ENCODE measurements at regions not wholly inside any gene's neighbourhood (a gene's known extent, or its start where the extent isn't known, plus 50 kb on each side); places are given as distances from the start of the nearest gene placed in this dataset.

- H3K9me3 ChIP-seq (ENCODE audit: control insufficient read depth in 2 of 2, insufficient read depth in 1 of 2, low read depth in 1 of 2, low read length in 1 of 2): peaks cover 0 to 2% of the 10 kb centered on the region in 2 donors
- FAIRE-seq (no peak), DNase-seq (peak in 1 of 2 donors; percentile 54)
- no peaks in the 10 kb centered on the region for H3K27me3 ChIP-seq (ENCODE audit: control insufficient read depth in 3 of 3, insufficient read depth in 3 of 3, low read length in 3 of 3)
- H3K27ac ChIP-seq (ENCODE audit: low read depth in 1 of 3, low read length in 2 of 3): no peak overlapping the region
- H3K4me1 ChIP-seq (ENCODE audit: control insufficient read depth in 3 of 3, insufficient read depth in 2 of 3, low read depth in 1 of 3, low read length in 2 of 3): no peaks in the 10 kb centered on the region
- no peaks in the 10 kb centered on the region for H3K36me3 ChIP-seq (ENCODE audit: control insufficient read depth in 3 of 3, insufficient read depth in 2 of 3, low read depth in 1 of 3, low read length in 3 of 3)
- 55 to 77% (median 58%) methylated on average over 5 of the region's 5 CpGs for WGBS, 3 donors
- H3K4me3 ChIP-seq (ENCODE audit: low read depth in 1 of 3, low read length in 3 of 3): no peak overlapping the region
Observed at GRCh38 chr5:4909086-4909485, 231.0 kb upstream of the ADAMTS16 start.

DNA sequence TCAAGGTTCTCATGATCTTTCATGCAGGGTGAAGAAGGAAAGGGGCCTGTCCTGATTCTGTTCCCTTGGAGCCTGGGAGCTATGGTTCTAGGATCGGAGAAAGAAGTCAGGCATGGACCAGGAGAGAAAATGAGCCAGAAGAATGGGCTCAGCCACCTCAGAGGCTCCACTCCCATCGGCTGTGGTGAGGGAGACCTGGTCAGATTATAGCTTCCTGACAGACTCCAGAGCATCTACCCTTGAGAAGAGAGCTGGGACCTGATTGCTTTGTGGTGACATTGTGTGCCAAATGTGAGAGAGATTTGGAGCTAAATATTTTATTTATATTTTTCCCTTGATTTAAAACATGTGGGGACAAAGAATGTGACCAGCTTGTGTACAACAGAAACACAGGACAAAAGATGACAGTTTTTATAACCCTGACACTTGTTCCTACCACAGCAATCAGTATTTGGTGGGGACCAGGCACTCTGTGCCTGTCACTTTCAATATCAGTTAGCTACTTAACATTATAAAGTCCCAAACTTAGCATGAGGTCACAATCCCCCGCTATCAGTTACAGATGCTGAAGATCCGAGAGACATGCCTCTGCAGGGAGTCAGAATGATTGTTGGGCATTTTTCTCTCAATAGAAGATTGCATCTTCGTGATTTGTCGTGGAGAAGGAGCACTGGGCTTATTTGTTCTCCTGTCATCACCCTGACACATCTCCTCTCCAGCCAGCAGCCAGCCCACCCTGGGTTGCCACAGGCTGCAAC, 228.3 kb upstream of the ADAMTS16 start:
- H3K27me3 ChIP-seq (ENCODE audit: control insufficient read depth in 3 of 3, insufficient read depth in 3 of 3, low read length in 3 of 3): no peaks in the 10 kb centered on the region
- DNase-seq: no peak
- no peak for FAIRE-seq
- no peaks in the 10 kb centered on the region for H3K36me3 ChIP-seq (ENCODE audit: control insufficient read depth in 3 of 3, insufficient read depth in 2 of 3, low read depth in 1 of 3, low read length in 3 of 3)
- no peak overlapping the region for H3K27ac ChIP-seq (ENCODE audit: low read depth in 1 of 3, low read length in 2 of 3)
- no peak overlapping the region for H3K4me3 ChIP-seq (ENCODE audit: low read depth in 1 of 3, low read length in 3 of 3)
- no peaks in the 10 kb centered on the region for H3K4me1 ChIP-seq (ENCODE audit: control insufficient read depth in 3 of 3, insufficient read depth in 2 of 3, low read depth in 1 of 3, low read length in 2 of 3)
- WGBS, 3 donors: 78 to 87% (median 81%) methylated on average over 6 of the region's 6 CpGs
- H3K9me3 ChIP-seq (ENCODE audit: control insufficient read depth in 2 of 2, insufficient read depth in 1 of 2, low read depth in 1 of 2, low read length in 1 of 2): peaks cover 0 to 2% of the 10 kb centered on the region in 2 donors

- FAIRE-seq (no peak), DNase-seq (no peak)
- Histone ChIP-seq H3K27me3 (ENCODE audit: control insufficient read depth in 3 of 3, insufficient read depth in 3 of 3, low read length in 3 of 3) (no peaks in the 10 kb centered on the region), H3K9me3 (ENCODE audit: control insufficient read depth in 2 of 2, insufficient read depth in 1 of 2, low read depth in 1 of 2, low read length in 1 of 2) (no peaks in the 10 kb centered on the region), H3K36me3 (ENCODE audit: control insufficient read depth in 3 of 3, insufficient read depth in 2 of 3, low read depth in 1 of 3, low read length in 3 of 3) (no peaks in the 10 kb centered on the region), H3K27ac (ENCODE audit: low read depth in 1 of 3, low read length in 2 of 3) (no peak overlapping the region), H3K4me1 (ENCODE audit: control insufficient read depth in 3 of 3, insufficient read depth in 2 of 3, low read depth in 1 of 3, low read length in 2 of 3) (no peaks in the 10 kb centered on the region), H3K4me3 (ENCODE audit: low read depth in 1 of 3, low read length in 3 of 3) (no peak overlapping the region)
- 76% methylated on average over 5 of the region's 5 CpGs for WGBS, 3 donors
Observed at GRCh38 chr5:4921929-4922328, 218.2 kb upstream of the ADAMTS16 start.

DNA sequence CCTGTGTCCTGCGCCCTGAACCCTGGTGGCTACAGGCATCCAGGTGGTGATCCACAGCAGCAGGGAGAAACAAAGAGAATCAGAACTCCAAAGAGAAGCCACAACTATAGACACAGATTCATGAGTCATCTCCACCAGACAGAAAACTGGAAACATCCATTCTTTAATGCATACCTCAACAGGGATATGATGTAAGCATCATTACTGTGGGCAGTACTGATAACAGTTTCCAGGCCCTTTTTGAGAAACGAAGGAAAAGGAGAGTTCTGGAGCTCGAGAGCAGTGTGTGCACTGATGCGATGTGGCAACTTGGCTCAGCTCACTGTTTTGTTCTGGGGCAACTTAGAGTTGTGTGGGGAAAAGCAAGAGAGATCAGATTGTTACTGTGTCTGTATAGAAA, 215.6 kb upstream of the ADAMTS16 start:
- no peaks in the 10 kb centered on the region for H3K9me3 ChIP-seq (ENCODE audit: control insufficient read depth in 2 of 2, insufficient read depth in 1 of 2, low read depth in 1 of 2, low read length in 1 of 2)
- 72 to 83% (median 78%) methylated on average over 4 of the region's 4 CpGs for WGBS, 3 donors
- H3K36me3 ChIP-seq (ENCODE audit: control insufficient read depth in 3 of 3, insufficient read depth in 2 of 3, low read depth in 1 of 3, low read length in 3 of 3): no peaks in the 10 kb centered on the region
- DNase-seq (no peak), FAIRE-seq (no peak)
- no peak overlapping the region for H3K4me3 ChIP-seq (ENCODE audit: low read depth in 1 of 3, low read length in 3 of 3)
- no peaks in the 10 kb centered on the region for H3K27me3 ChIP-seq (ENCODE audit: control insufficient read depth in 3 of 3, insufficient read depth in 3 of 3, low read length in 3 of 3)
- H3K4me1 ChIP-seq (ENCODE audit: control insufficient read depth in 3 of 3, insufficient read depth in 2 of 3, low read depth in 1 of 3, low read length in 2 of 3): no peaks in the 10 kb centered on the region
- H3K27ac ChIP-seq (ENCODE audit: low read depth in 1 of 3, low read length in 2 of 3): no peak overlapping the region

- FAIRE-seq: no peak
- H3K27me3 ChIP-seq (ENCODE audit: control insufficient read depth in 3 of 3, insufficient read depth in 3 of 3, low read length in 3 of 3): no peaks in the 10 kb centered on the region
- 57 to 70% (median 65%) methylated on average over 2 of the region's 2 CpGs for WGBS, 3 donors
- no peak for DNase-seq
- no peaks in the 10 kb centered on the region for H3K4me1 ChIP-seq (ENCODE audit: control insufficient read depth in 3 of 3, insufficient read depth in 2 of 3, low read depth in 1 of 3, low read length in 2 of 3)
- H3K9me3 ChIP-seq (ENCODE audit: control insufficient read depth in 2 of 2, insufficient read depth in 1 of 2, low read depth in 1 of 2, low read length in 1 of 2): no peaks in the 10 kb centered on the region
- no peaks in the 10 kb centered on the region for H3K36me3 ChIP-seq (ENCODE audit: control insufficient read depth in 3 of 3, insufficient read depth in 2 of 3, low read depth in 1 of 3, low read length in 3 of 3)
- H3K4me3 ChIP-seq (ENCODE audit: low read depth in 1 of 3, low read length in 3 of 3): no peak overlapping the region
- H3K27ac ChIP-seq (ENCODE audit: low read depth in 1 of 3, low read length in 2 of 3): no peak overlapping the region
Observed at GRCh38 chr5:4927097-4927496, 213.0 kb upstream of the ADAMTS16 start.

- Histone ChIP-seq H3K27me3 (ENCODE audit: control insufficient read depth in 3 of 3, insufficient read depth in 3 of 3, low read length in 3 of 3) (no peaks in the 10 kb centered on the region), H3K4me3 (ENCODE audit: low read depth in 1 of 3, low read length in 3 of 3) (no peak overlapping the region), H3K36me3 (ENCODE audit: control insufficient read depth in 3 of 3, insufficient read depth in 2 of 3, low read depth in 1 of 3, low read length in 3 of 3) (no peaks in the 10 kb centered on the region), H3K9me3 (ENCODE audit: control insufficient read depth in 2 of 2, insufficient read depth in 1 of 2, low read depth in 1 of 2, low read length in 1 of 2) (no peaks in the 10 kb centered on the region), H3K27ac (ENCODE audit: low read depth in 1 of 3, low read length in 2 of 3) (no peak overlapping the region), H3K4me1 (ENCODE audit: control insufficient read depth in 3 of 3, insufficient read depth in 2 of 3, low read depth in 1 of 3, low read length in 2 of 3) (no peaks in the 10 kb centered on the region)
- DNase-seq (no peak), FAIRE-seq (no peak)
- 82 to 88% (median 85%) methylated on average over 5 of the region's 5 CpGs for WGBS, 3 donors
Observed at GRCh38 chr5:4928409-4928808, 211.7 kb upstream of the ADAMTS16 start.

- no peaks in the 10 kb centered on the region for H3K27me3 ChIP-seq (ENCODE audit: control insufficient read depth in 3 of 3, insufficient read depth in 3 of 3, low read length in 3 of 3)
- DNase-seq: no peak
- H3K27ac ChIP-seq (ENCODE audit: low read depth in 1 of 3, low read length in 2 of 3): no peak overlapping the region
- 74 to 77% (median 76%) methylated on average over 11 of the region's 11 CpGs for WGBS, 3 donors
- no peak overlapping the region for H3K4me3 ChIP-seq (ENCODE audit: low read depth in 1 of 3, low read length in 3 of 3)
- no peaks in the 10 kb centered on the region for H3K36me3 ChIP-seq (ENCODE audit: control insufficient read depth in 3 of 3, insufficient read depth in 2 of 3, low read depth in 1 of 3, low read length in 3 of 3)
- H3K4me1 ChIP-seq (ENCODE audit: control insufficient read depth in 3 of 3, insufficient read depth in 2 of 3, low read depth in 1 of 3, low read length in 2 of 3): no peaks in the 10 kb centered on the region
- no peaks in the 10 kb centered on the region for H3K9me3 ChIP-seq (ENCODE audit: control insufficient read depth in 2 of 2, insufficient read depth in 1 of 2, low read depth in 1 of 2, low read length in 1 of 2)
- no peak for FAIRE-seq
Observed at GRCh38 chr5:4929092-4929655, 211.0 kb upstream of the ADAMTS16 start.

DNA sequence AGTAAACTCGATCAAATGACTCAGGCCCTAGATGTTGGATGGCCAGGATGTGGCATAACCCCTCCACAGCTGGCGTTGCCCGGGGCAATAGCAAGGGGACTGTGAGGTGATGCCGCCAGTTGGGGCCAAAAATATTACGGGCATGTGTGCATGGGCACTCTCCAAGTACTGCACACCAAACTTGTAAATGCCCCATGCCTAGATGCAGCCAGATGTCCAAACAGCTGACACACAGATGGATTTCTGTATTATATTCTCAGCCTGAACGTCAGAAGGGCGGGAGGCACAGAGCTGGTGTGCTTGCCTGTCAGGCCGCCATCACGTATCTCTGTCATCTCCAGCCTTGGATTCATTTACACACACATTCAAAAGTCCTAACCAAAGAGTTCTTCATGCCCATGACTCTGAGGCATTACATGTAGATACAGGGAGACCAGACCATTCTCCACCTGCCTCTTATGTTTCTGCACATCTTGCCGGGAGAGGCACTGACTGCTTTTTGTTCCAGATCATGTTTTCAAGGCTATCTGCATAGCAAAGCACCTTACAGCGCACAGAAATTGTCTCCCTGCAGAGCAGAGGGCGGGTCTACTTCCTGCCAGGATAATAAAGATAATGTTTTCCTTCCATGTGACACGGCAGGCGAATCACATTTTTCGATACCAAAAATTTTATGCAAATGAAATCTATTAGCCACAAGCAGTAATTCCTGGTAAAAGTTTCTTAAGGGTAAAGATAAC, 200.9 kb upstream of the ADAMTS16 start:
- no peaks in the 10 kb centered on the region for H3K4me1 ChIP-seq (ENCODE audit: control insufficient read depth in 3 of 3, insufficient read depth in 2 of 3, low read depth in 1 of 3, low read length in 2 of 3)
- no peak overlapping the region for H3K27ac ChIP-seq (ENCODE audit: low read depth in 1 of 3, low read length in 2 of 3)
- FAIRE-seq (no peak), DNase-seq (no peak)
- no peaks in the 10 kb centered on the region for H3K27me3 ChIP-seq (ENCODE audit: control insufficient read depth in 3 of 3, insufficient read depth in 3 of 3, low read length in 3 of 3)
- no peaks in the 10 kb centered on the region for H3K9me3 ChIP-seq (ENCODE audit: control insufficient read depth in 2 of 2, insufficient read depth in 1 of 2, low read depth in 1 of 2, low read length in 1 of 2)
- no peak overlapping the region for H3K4me3 ChIP-seq (ENCODE audit: low read depth in 1 of 3, low read length in 3 of 3)
- WGBS, 3 donors: 56 to 72% (median 59%) methylated on average over 15 of the region's 15 CpGs
- no peaks in the 10 kb centered on the region for H3K36me3 ChIP-seq (ENCODE audit: control insufficient read depth in 3 of 3, insufficient read depth in 2 of 3, low read depth in 1 of 3, low read length in 3 of 3)

Measured in small intestine (tissue), 7 donors.